ENCODE measurements at regions not wholly inside any gene's neighbourhood (a gene's known extent, or its start where the extent isn't known, plus 50 kb on each side); places are given as distances from the start of the nearest gene placed in this dataset.

DNA sequence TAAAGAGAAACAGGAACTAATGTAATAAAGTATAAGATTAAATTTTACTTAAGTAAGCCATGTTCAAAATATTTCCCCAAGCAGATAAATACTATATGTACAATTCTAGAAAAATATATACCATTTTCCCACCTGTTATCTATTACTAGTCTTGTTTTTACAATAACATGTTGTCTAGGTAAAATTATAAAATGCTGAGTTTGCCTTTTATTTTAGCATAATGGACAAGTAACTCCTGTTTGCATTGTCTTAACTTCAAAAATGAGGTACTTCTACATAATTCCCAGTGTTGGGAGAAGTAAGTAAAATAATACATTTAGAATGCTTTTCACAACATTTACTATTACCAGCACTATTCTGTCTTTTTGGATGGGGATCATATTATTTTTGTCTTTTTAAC lies 800.5 kb downstream of the SLITRK6 start:
- Histone ChIP-seq H2BK20ac (ENCODE audit: low read depth, low read length) (no peak overlapping the region), H3K9ac (ENCODE audit: low read depth, low read length) (no peak overlapping the region), H2AFZ (replicated peaks; ENCODE audit: low read length, poor library complexity) (no peak overlapping the region), H2BK120ac (ENCODE audit: low read depth, low read length) (no peak overlapping the region), H2BK5ac (ENCODE audit: low read depth, low read length, poor library complexity, severe bottlenecking) (no peak overlapping the region), H3K9me3 (ENCODE audit: control insufficient read depth, insufficient read depth, low read length) (no peaks in the 10 kb centered on the region), H3K4me1 (ENCODE audit: control insufficient read depth, insufficient read depth, low read length) (no peaks in the 10 kb centered on the region), H3K14ac (replicated peaks; ENCODE audit: low read depth, low read length) (no peak overlapping the region), H4K20me1 (ENCODE audit: insufficient read depth, low read length) (no peaks in the 10 kb centered on the region), H3K9me1 (ENCODE audit: insufficient read depth, low read length) (no peaks in the 10 kb centered on the region), H4K5ac (ENCODE audit: low read depth, low read length) (no peak overlapping the region), H3K4ac (ENCODE audit: low read depth, low read length) (no peak overlapping the region), H3K18ac (ENCODE audit: low read depth, low read length) (no peak overlapping the region), H3K27me3 (ENCODE audit: control insufficient read depth, insufficient read depth, low read length) (no peaks in the 10 kb centered on the region), H3K79me1 (ENCODE audit: low read depth in 1 of 2, low read length in 2 of 2) (no peaks in the 10 kb centered on the region), H4K8ac (ENCODE audit: low read depth in 2 of 2, low read length in 2 of 2) (no peak overlapping the region), H2AK9ac (replicated peaks; ENCODE audit: low read depth, low read length, poor library complexity) (no peak overlapping the region), H3K27ac (ENCODE audit: insufficient read depth, low read length) (no peak overlapping the region), H3K4me3 (ENCODE audit: insufficient read depth, low read depth, low read length) (no peak overlapping the region), H2BK15ac (ENCODE audit: low read depth, low read length) (no peak overlapping the region), H3K56ac (ENCODE audit: extremely low read depth, insufficient read depth, low read length) (no peak overlapping the region), H3K4me2 (ENCODE audit: low read depth, low read length) (no peak overlapping the region), H3K23ac (ENCODE audit: low read depth, low read length) (no peak overlapping the region), H3K36me3 (ENCODE audit: control insufficient read depth, insufficient read depth, low read length) (no peaks in the 10 kb centered on the region), H4K91ac (ENCODE audit: insufficient read depth, low read depth, low read length) (no peak overlapping the region), H2AK5ac (ENCODE audit: low read depth, low read length) (no peak overlapping the region)
- no peak for TF ChIP-seq MAZ (IDR thresholded peaks at IDR 0.05; ENCODE audit: borderline replicate concordance, low read depth, low read length)
- TF ChIP-seq FOS (IDR thresholded peaks at IDR 0.05; ENCODE audit: low read depth, low read length) = no peak
- TF ChIP-seq CHD1 (IDR thresholded peaks at IDR 0.05; ENCODE audit: low read depth, low read length) = no peak
- no peak for TF ChIP-seq RFX5 (IDR thresholded peaks at IDR 0.05; ENCODE audit: low read depth, low read length)
- no peak for TF ChIP-seq NFE2L2 (IDR thresholded peaks at IDR 0.05; ENCODE audit: low read depth, low read length)
- TF ChIP-seq POLR2A (IDR thresholded peaks at IDR 0.05; ENCODE audit: low read depth, low read length) = no peak
- TF ChIP-seq MAFK (IDR thresholded peaks at IDR 0.05; ENCODE audit: low read depth, low read length) = peak; percentile 86
- DNase-seq (no peak), ATAC-seq (ENCODE audit: low read depth) (no peak)
- BruUV-seq (replicated peaks) = no TSS peak
- ChIA-PET CTCF (no interaction called here), POLR2A (ENCODE audit: unreplicated experiment) (no interaction called here)
- dilution Hi-C loops (cut with HindIII; ENCODE audit: low sequenced_read_pairs, unreplicated experiment) (no loop called here), in situ Hi-C loops (cut with MboI; ENCODE audit: low sequenced_read_pairs) (no loop called here), intact Hi-C loops (cut with micrococcal nuclease) (no loop called here)

Data from IMR-90 (cell line).